ENCODE measurements at regions not wholly inside any gene's neighbourhood (a gene's known extent, or its start where the extent isn't known, plus 50 kb on each side); places are given as distances from the start of the nearest gene placed in this dataset.
"Not testable (repeated sequence)": the region's sequence is repeated elsewhere in the genome, so short reads cannot be mapped to it uniquely, and the experiment has no call there.

GRCh38 chr14:105626651-105627050, 100.3 kb downstream of the TMEM121 start:
- H3F3A ChIP-seq (ENCODE audit: control insufficient read depth, insufficient read depth); H3K4me3 ChIP-seq (ENCODE audit: low read length): not testable (repeated sequence)
- H3K36me3 ChIP-seq (ENCODE audit: control insufficient read depth, low read length): peaks cover 33% of the 10 kb centered on the region

DNA sequence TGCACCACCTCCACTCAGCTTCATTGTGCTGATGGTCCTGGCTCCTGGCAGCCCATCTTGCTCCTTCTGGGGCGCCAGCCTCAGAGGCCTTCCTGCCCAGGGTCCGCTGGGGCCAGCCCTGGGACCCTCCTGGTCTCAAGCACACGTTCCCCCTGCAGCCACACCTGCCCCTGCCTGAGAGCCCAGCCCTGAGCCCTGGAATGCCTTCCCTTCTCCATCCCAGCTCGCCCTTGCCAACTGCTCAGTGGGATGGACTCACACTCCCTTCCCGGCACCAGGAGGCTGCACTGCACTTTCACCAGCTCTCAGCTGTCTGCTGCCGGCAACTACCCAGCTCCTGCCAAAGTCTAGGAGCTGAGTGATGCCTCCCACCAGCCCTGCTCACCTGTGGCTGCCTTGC, 100.9 kb downstream of the TMEM121 start:
- H3K9me2 ChIP-seq (replicated peaks; ENCODE audit: control insufficient read depth, low read length); H3K4me1 ChIP-seq (ENCODE audit: control insufficient read depth, low read length); H3K9me3 ChIP-seq (ENCODE audit: control insufficient read depth, insufficient read depth, low read length); H3F3A ChIP-seq (ENCODE audit: control insufficient read depth, insufficient read depth); H3K79me2 ChIP-seq (ENCODE audit: control insufficient read depth, low read length); H4K20me1 ChIP-seq (ENCODE audit: control insufficient read depth, insufficient read depth, low read depth, low read length): not testable (repeated sequence)
- Histone ChIP-seq H3K27ac (ENCODE audit: low read depth, low read length) (peak overlapping the region; percentile 74), H3K4me3 (ENCODE audit: low read length) (peak overlapping the region; percentile 52), H3K27me3 (ENCODE audit: control insufficient read depth, low read length) (peaks cover 24% of the 10 kb centered on the region), H3K36me3 (ENCODE audit: control insufficient read depth, low read length) (peaks cover 28% of the 10 kb centered on the region), H3K4me2 (ENCODE audit: low read length) (peak overlapping the region; percentile 47; the same call in 1 of the 2 replicates)

More at GRCh38 chr14:105626651-105627050, 100.3 kb downstream of the TMEM121 start:
- not testable (repeated sequence) for H3K9me3 ChIP-seq (ENCODE audit: control insufficient read depth, insufficient read depth, low read length); H3K4me1 ChIP-seq (ENCODE audit: control insufficient read depth, low read length); H3K4me2 ChIP-seq (ENCODE audit: low read length); H3K9me2 ChIP-seq (replicated peaks; ENCODE audit: control insufficient read depth, low read length); H3K27ac ChIP-seq (ENCODE audit: low read depth, low read length); H3K79me2 ChIP-seq (ENCODE audit: control insufficient read depth, low read length); H4K20me1 ChIP-seq (ENCODE audit: control insufficient read depth, insufficient read depth, low read depth, low read length)
- H3K27me3 ChIP-seq (ENCODE audit: control insufficient read depth, low read length): peaks cover 24% of the 10 kb centered on the region

DNA sequence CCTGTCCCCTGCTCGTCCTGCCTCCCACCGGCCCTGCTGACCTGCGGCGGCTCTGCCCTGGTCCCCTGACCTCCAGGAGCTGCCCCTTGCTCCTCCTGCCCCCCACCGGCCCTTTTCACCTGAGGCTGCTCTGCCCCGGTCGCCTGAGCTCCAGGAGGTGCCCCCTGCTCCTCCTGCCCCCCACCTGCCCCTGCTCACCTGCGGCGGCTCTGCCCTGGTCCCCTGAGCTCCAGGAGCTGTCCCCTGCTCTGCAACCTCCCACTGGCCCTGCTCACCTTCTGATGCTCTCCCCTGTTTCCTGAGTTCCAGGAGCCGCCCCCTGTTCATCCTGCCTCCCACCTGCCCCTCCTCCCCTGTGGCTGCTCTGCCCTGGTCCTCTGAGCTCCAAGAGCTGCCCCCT, 101.3 kb downstream of the TMEM121 start:
- Histone ChIP-seq H3K4me2 (ENCODE audit: low read length) (peak overlapping the region; percentile 47), H3K9me3 (ENCODE audit: control insufficient read depth, insufficient read depth, low read length) (no peaks in the 10 kb centered on the region), H3K36me3 (ENCODE audit: control insufficient read depth, low read length) (peaks cover 24% of the 10 kb centered on the region), H3F3A (ENCODE audit: control insufficient read depth, insufficient read depth) (peaks cover 3% of the 10 kb centered on the region), H3K9me2 (replicated peaks; ENCODE audit: control insufficient read depth, low read length) (no peaks in the 10 kb centered on the region), H3K27ac (ENCODE audit: low read depth, low read length) (peak overlapping the region; percentile 74), H3K4me3 (ENCODE audit: low read length) (peak overlapping the region; percentile 52), H4K20me1 (ENCODE audit: control insufficient read depth, insufficient read depth, low read depth, low read length) (no peaks in the 10 kb centered on the region), H3K4me1 (ENCODE audit: control insufficient read depth, low read length) (0 out of 2 replicates have a peak, but pooled peaks cover 2% of the 10 kb centered on the region), H3K27me3 (ENCODE audit: control insufficient read depth, low read length) (peaks cover 24% of the 10 kb centered on the region), H3K79me2 (ENCODE audit: control insufficient read depth, low read length) (peaks cover 8% of the 10 kb centered on the region)
- TF ChIP-seq EZH2phosphoT487 (IDR thresholded peaks at IDR 0.05; ENCODE audit: borderline replicate concordance, low read length): no peak
- TF ChIP-seq CTCF (IDR thresholded peaks at IDR 0.05; ENCODE audit: low read depth, low read length, poor library complexity, severe bottlenecking): no peak

GRCh38 chr14:105628126-105628525, 101.7 kb downstream of the TMEM121 start:
- H3K27ac ChIP-seq (ENCODE audit: low read depth, low read length): peak overlapping the region; percentile 74
- peak overlapping the region; percentile 52 for H3K4me3 ChIP-seq (ENCODE audit: low read length)
- not testable (repeated sequence) for H3K9me2 ChIP-seq (replicated peaks; ENCODE audit: control insufficient read depth, low read length); H3F3A ChIP-seq (ENCODE audit: control insufficient read depth, insufficient read depth); H4K20me1 ChIP-seq (ENCODE audit: control insufficient read depth, insufficient read depth, low read depth, low read length); H3K79me2 ChIP-seq (ENCODE audit: control insufficient read depth, low read length); H3K4me1 ChIP-seq (ENCODE audit: control insufficient read depth, low read length); H3K9me3 ChIP-seq (ENCODE audit: control insufficient read depth, insufficient read depth, low read length)
- H3K36me3 ChIP-seq (ENCODE audit: control insufficient read depth, low read length): peaks cover 23% of the 10 kb centered on the region
- H3K4me2 ChIP-seq (ENCODE audit: low read length): peak overlapping the region; percentile 47
- H3K27me3 ChIP-seq (ENCODE audit: control insufficient read depth, low read length): peaks cover 24% of the 10 kb centered on the region

DNA sequence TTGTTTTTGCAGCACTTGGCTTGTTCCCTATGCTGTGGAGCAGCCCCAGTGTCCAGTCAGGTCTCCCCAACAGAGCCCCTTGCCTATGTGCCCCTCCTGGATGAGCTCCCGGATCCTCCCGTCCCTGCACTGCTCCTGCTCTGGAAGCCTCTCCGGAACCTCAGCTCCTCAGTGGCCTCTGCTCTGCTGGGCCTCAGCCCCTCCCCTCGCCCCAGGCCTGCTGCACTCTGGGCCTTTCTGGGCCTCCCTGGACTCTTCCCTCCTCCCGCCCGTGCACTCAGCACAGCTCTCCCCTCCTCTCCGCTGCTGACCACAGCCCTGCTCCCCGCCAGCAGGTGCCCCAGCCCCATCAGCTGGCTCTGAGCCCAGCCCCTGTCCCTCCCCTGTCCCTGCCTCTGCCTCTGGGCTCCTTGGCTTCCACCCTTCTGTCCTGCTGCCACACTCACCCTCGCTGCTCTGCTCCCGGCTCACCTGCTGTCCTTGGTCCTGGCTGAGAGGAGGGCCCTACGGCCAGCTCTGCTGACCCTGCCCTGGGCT, 102.2 kb downstream of the TMEM121 start:
- H3K4me2 ChIP-seq (ENCODE audit: low read length): peak overlapping the region; percentile 47; the same call in 1 of the 2 replicates
- H3K79me2 ChIP-seq (ENCODE audit: control insufficient read depth, low read length); H3K4me1 ChIP-seq (ENCODE audit: control insufficient read depth, low read length); H3K9me3 ChIP-seq (ENCODE audit: control insufficient read depth, insufficient read depth, low read length); H3F3A ChIP-seq (ENCODE audit: control insufficient read depth, insufficient read depth); H4K20me1 ChIP-seq (ENCODE audit: control insufficient read depth, insufficient read depth, low read depth, low read length); H3K9me2 ChIP-seq (replicated peaks; ENCODE audit: control insufficient read depth, low read length): not testable (repeated sequence)
- H3K27me3 ChIP-seq (ENCODE audit: control insufficient read depth, low read length): peaks cover 24% of the 10 kb centered on the region
- peak overlapping the region; percentile 74 for H3K27ac ChIP-seq (ENCODE audit: low read depth, low read length)
- peak overlapping the region; percentile 52; the same call in 1 of the 2 replicates for H3K4me3 ChIP-seq (ENCODE audit: low read length)
- peaks cover 20% of the 10 kb centered on the region for H3K36me3 ChIP-seq (ENCODE audit: control insufficient read depth, low read length)

DNA sequence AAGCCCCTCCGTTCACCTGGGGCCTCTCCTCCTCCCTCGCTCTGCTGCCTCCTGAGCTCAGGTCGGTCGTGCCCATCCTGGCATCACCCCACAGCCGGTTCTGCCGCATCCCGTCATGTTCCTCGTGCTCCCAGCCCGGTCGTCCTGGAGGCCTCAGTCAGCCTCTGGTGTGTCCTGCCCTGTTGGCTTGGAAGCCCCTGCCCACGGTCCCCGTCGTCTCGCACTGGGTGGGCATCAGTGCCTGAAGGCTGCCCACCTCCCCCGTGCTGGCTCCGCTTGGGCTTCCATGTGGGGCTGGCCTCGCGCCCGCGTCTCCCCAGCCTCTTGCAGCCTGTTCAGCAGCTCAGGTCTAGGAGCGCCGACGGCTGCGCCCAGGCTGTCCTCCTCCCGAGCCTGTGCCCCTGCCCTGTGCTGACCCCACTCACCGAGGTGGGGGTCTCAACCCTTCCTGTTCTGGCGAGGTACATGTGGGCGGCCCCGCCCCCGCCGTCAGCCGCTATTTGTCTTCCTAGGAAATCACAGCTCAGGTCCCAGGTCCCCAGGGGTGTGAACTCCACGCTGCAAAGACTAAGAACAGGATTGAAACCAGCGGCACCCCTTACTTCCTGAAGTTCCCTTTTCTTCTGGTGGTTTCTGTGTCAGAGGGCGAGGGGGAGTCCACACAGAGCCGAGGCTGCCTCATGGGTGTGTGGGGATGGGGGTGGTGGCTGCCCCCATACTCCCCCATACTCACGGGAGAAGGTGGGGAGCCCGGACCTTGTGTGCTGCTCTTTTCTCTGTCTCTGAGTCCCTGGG, 102.9 kb downstream of the TMEM121 start:
- peaks cover 20% of the 10 kb centered on the region for H3K36me3 ChIP-seq (ENCODE audit: control insufficient read depth, low read length)
- H4K20me1 ChIP-seq (ENCODE audit: control insufficient read depth, insufficient read depth, low read depth, low read length); H3K79me2 ChIP-seq (ENCODE audit: control insufficient read depth, low read length); H3K27ac ChIP-seq (ENCODE audit: low read depth, low read length); H3K9me3 ChIP-seq (ENCODE audit: control insufficient read depth, insufficient read depth, low read length); H3F3A ChIP-seq (ENCODE audit: control insufficient read depth, insufficient read depth); H3K9me2 ChIP-seq (replicated peaks; ENCODE audit: control insufficient read depth, low read length); H3K4me3 ChIP-seq (ENCODE audit: low read length); H3K4me1 ChIP-seq (ENCODE audit: control insufficient read depth, low read length); H3K4me2 ChIP-seq (ENCODE audit: low read length): not testable (repeated sequence)
- H3K27me3 ChIP-seq (ENCODE audit: control insufficient read depth, low read length): peaks cover 24% of the 10 kb centered on the region

All from DOHH2 (cell line).